GM12891 (cell line): ENCODE measurements at regions not wholly inside any gene's neighbourhood (a gene's known extent, or its start where the extent isn't known, plus 50 kb on each side); places are given as distances from the start of the nearest gene placed in this dataset.

ENCODE experiments used
- DNase-seq: peaks from one replicate; pipeline ENCODE4 v3.0.0; 2011; ENCODE audit warnings: low spot score; ENCODE audit not compliant: insufficient read length
- FAIRE-seq: peaks from 2 replicates; lab custom pipeline; 2011; peaks lifted over from hg19 to GRCh38; lab: Jason Lieb, UNC
- PAX5 ChIP-seq: IDR thresholded peaks from 2 replicates; pipeline ENCODE4 v1.6.1; 2011; ENCODE audit warnings: low read length, moderate library complexity, mild to moderate bottlenecking; ENCODE audit not compliant: insufficient read depth, severe bottlenecking
- POLR2A ChIP-seq: IDR thresholded peaks from 2 replicates; pipeline ENCODE4 v1.6.1; 2011; ENCODE audit warnings: low read depth, low read length, control low read depth
- POLR2AphosphoS5 ChIP-seq: IDR thresholded peaks from 2 replicates; pipeline ENCODE4 v1.6.1; 2011; ENCODE audit warnings: low read depth, low read length, control low read depth
- POU2F2 ChIP-seq: IDR thresholded peaks from 2 replicates; pipeline ENCODE4 v1.6.1; 2011; ENCODE audit warnings: low read depth, mild to moderate bottlenecking, control low read depth, low read length, moderate library complexity
- SPI1 ChIP-seq: IDR thresholded peaks from 2 replicates; pipeline ENCODE4 v1.6.1; 2011; ENCODE audit warnings: low read depth, low read length, control low read depth
- TAF1 ChIP-seq: IDR thresholded peaks from 2 replicates; pipeline ENCODE4 v1.6.1; 2011; ENCODE audit warnings: low read depth, low read length, control low read depth

- DNase-seq (no peak), FAIRE-seq (no peak)
- TF ChIP-seq POLR2AphosphoS5 (no peak), POU2F2 (no peak), SPI1 (no peak), PAX5 (no peak), POLR2A (no peak), TAF1 (no peak)
These were observed 249.8 kb upstream of the ZNF608 start for GRCh38 chr5:124996023-124996763.

GRCh38 chr5:124996764-124997077, 250.3 kb upstream of the ZNF608 start:
- no peak for DNase-seq
- TF ChIP-seq POU2F2 (no peak), POLR2A (no peak), SPI1 (no peak), TAF1 (no peak), PAX5 (no peak), POLR2AphosphoS5 (no peak)

GRCh38 chr5:124997186-124997893, 250.9 kb upstream of the ZNF608 start:
- FAIRE-seq (no peak), DNase-seq (no peak)
- no peak for TF ChIP-seq POLR2A
- TF ChIP-seq PAX5 = no peak
- TF ChIP-seq POU2F2 = no peak
- TF ChIP-seq POLR2AphosphoS5 = no peak
- TF ChIP-seq TAF1 = no peak
- no peak for TF ChIP-seq SPI1

More at GRCh38 chr5:124996764-124997077, 250.3 kb upstream of the ZNF608 start:
- no peak for FAIRE-seq

DNA sequence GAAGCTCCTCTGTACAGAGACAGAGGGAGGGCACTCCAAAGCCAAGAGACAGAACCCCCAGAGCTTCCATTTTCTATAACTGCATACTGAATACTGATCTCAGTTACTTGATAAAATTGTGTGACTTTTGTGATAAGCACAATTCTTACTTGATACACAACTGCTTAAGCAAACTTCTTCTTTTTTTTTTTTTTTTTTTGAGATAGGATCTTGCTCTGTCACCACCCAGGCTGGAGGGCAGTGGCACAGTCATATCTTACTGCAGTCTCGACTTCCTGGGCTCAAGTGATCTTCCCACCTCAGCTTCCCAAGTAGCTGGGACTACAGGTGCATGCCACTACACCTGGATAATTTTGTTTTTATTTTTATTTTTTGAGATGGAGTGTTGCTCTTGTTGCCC, 252.1 kb upstream of the ZNF608 start:
- FAIRE-seq (no peak), DNase-seq (no peak)
- no peak for TF ChIP-seq PAX5

DNA sequence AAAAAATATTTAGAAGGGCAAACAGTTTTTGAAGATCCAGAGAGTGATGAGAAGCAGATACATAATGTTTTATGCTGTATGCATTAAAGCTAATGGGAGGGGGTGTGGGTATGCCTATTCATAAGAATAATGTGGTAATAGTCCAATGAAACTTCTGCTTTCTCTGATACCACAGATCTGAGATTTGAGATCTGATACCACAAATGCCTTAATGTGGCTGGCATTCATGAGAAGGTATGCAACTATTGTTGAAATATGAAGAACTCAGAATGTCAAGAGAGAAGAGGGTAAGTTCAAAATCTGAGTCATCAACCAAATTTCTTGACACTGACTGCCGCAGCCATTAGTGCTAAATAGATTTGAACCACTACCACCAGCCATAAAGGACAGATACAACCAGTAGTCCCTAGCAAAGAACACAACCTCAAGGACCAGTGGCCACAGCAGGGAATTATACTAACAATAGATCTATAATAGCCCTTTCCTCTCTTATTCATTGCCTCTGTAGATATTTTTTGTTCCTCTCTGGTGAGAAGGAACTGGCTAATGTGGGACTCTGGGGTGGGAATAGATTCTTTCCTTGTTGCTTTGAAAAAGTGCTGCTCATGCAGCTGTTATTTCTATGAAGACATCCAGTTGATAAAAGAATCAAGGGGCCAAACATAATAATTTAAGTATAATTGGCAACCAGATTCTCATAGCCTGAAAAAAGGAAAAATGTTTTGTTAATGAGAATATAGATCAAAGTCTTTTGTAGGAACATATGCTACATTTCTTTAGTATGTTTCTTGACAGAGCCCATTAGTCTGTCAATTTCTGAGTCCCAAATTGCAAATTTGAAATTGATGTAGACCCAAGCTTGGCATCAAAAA, 256.5 kb upstream of the ZNF608 start:
- no peak for DNase-seq
- TF ChIP-seq SPI1 = no peak
- TF ChIP-seq POLR2A = no peak
- TF ChIP-seq POU2F2 = no peak
- TF ChIP-seq POLR2AphosphoS5 = no peak
- TF ChIP-seq TAF1 = no peak
- TF ChIP-seq PAX5 = no peak
- peak; percentile 72 for FAIRE-seq

- no peak for TF ChIP-seq POU2F2
- TF ChIP-seq POLR2A = no peak
- FAIRE-seq (no peak), DNase-seq (no peak)
These were observed 257.6 kb upstream of the ZNF608 start for GRCh38 chr5:125004009-125004408.

GRCh38 chr5:125005266-125005665, 258.8 kb upstream of the ZNF608 start:
- no peak for DNase-seq
- TF ChIP-seq POLR2A = no peak
- TF ChIP-seq TAF1 = no peak
- no peak for TF ChIP-seq SPI1
- no peak for TF ChIP-seq PAX5
- FAIRE-seq = peak; percentile 9

GRCh38 chr5:125006011-125006685, 259.7 kb upstream of the ZNF608 start:
- FAIRE-seq = peak; percentile 90

DNA sequence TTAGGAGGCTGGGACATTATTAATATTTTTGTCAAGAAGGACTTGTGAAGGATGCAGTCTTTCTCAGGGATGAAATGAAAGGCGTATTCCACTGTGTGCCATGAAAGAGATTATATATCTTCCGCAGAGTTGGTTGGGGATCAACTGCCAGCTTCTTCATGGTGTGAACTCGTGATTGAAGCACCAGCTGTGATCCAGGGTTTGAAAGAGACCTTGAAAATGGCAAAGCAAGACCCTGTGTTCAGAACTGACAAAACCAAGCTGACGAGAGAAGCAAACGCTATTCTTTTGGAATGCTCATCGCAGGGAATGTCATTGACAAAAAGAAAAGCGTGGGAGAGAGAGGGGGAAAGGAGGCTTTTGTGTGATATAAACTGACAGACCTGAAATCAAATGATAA, 263.9 kb upstream of the ZNF608 start:
- FAIRE-seq (no peak), DNase-seq (no peak)
- TF ChIP-seq TAF1 = no peak
- no peak for TF ChIP-seq SPI1
- TF ChIP-seq POU2F2 = no peak
- no peak for TF ChIP-seq POLR2A
- TF ChIP-seq PAX5 = no peak
- no peak for TF ChIP-seq POLR2AphosphoS5

More at GRCh38 chr5:125006011-125006685, 259.7 kb upstream of the ZNF608 start:
- no peak for TF ChIP-seq TAF1
- TF ChIP-seq SPI1 = peak; percentile 95
- no peak for TF ChIP-seq PAX5
- peak; percentile 23; the same call in 1 of the 2 replicates for TF ChIP-seq POLR2A
- no peak for DNase-seq
